ENCODE measurements at regions not wholly inside any gene's neighbourhood (a gene's known extent, or its start where the extent isn't known, plus 50 kb on each side); places are given as distances from the start of the nearest gene placed in this dataset.

DNA sequence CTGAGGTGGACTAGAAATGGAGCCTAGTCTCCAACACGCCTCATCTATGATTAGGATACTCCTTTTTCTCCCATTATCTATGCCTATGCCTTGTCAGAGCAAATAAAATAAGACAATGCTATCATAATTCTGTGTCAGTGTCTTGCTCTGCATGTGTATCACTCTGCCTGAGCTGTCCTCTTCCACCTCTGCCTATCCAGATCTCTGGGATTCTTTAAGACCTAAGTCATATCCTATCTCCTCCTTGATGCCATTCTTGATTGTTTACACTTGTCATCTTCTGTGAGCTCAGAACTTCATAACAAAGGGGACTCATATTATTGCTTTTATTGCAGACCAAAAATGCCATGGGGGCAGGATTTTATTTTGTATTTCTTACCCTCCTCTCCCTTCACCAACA lies 351.2 kb upstream of the C9orf72 start:
- Histone ChIP-seq H3K27me3 (no peaks in the 10 kb centered on the region), H3K36me3 (no peaks in the 10 kb centered on the region), H3K9me3 (no peaks in the 10 kb centered on the region), H3K27ac (no peak overlapping the region), H3K4me3 (replicated peaks in 1 of 3) (no peak overlapping the region), H3K4me1 (no peaks in the 10 kb centered on the region)
- 80 to 90% methylated on average over 1 of the region's 1 CpG for WGBS, 2 donors
- intact Hi-C loops (cut with DNase I): no loop called here
- DNase-seq: no peak
- no peak for TF ChIP-seq CTCF (IDR thresholded peaks at IDR 0.05)
- no peak for TF ChIP-seq POLR2A (IDR thresholded peaks at IDR 0.05)

DNA sequence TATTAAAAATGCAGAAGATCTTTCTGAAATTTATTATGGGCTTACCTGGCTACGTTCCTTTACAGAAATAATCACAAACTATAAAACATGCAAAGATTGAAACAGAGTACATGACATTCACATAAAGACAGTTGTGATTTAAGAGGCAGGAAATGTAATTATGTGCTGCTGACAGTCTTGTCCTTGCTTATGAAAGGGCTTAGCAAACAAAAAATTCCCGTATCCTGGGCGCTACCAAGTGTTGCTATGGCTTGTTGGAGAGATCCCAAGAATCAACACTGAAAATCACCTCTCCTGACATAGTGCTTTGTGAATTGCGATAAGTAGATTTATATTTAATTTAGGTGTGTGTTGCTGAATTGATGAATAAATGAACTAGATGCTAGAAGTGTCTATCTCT lies 352.5 kb upstream of the C9orf72 start:
- intact Hi-C loops (cut with DNase I): no loop called here
- Histone ChIP-seq H3K27me3 (no peaks in the 10 kb centered on the region), H3K4me1 (no peaks in the 10 kb centered on the region), H3K4me3 (replicated peaks in 1 of 3) (no peak overlapping the region), H3K9me3 (no peaks in the 10 kb centered on the region), H3K27ac (no peak overlapping the region), H3K36me3 (no peaks in the 10 kb centered on the region)
- TF ChIP-seq POLR2A (IDR thresholded peaks at IDR 0.05): no peak
- TF ChIP-seq CTCF (IDR thresholded peaks at IDR 0.05): no peak
- DNase-seq: no peak
- 83 to 85% methylated on average over 4 of the region's 4 CpGs for WGBS, 2 donors

- Histone ChIP-seq H3K4me1 (no peaks in the 10 kb centered on the region), H3K9me3 (no peaks in the 10 kb centered on the region), H3K27me3 (no peaks in the 10 kb centered on the region), H3K4me3 (replicated peaks in 1 of 3) (no peak overlapping the region), H3K36me3 (no peaks in the 10 kb centered on the region), H3K27ac (no peak overlapping the region)
- TF ChIP-seq CTCF (IDR thresholded peaks at IDR 0.05) (no peak), POLR2A (IDR thresholded peaks at IDR 0.05) (no peak)
- intact Hi-C loops (cut with DNase I): no loop called here
- 60 to 79% methylated on average over 2 of the region's 2 CpGs for WGBS, 2 donors
- no peak for DNase-seq
Observed at GRCh38 chr9:27929841-27930240, 356.6 kb upstream of the C9orf72 start.

DNA sequence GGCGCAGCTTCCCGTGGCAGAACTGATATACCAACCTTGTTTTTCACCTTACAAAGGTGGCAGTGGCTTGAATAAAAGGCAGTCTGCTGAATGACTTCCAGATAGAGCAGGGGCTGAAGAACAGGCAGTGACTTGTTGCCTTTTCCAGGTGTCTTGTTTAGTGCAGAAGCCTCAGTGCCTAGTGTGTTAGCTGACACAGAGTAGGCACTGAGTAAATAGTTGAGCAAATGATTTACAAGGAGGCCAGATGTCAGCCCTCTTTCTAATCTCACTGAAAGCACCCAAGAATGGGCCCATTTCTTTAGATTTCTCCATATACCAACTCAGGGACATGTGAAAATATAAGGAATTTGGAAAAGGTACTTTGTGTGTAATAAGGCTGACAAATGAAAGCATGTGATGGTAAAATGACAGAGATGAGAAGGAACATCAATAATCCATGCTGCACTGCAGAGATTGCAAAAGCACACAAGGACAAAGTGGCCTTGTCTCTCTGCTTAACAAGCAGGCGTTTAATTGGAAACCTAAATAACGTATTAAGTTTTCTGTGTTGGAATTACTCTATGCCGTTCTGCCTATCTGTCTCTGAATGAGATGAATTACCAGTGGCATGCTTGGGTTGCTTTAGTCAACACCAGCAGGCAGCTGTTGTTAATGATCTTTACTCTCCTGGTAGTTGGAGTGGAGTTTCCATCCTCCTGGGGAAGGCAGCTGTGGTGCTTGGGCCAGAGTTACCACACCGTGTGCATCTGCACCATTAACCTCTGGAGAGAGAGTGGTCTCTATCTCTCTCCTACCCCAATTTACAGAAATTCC lies 360.1 kb upstream of the C9orf72 start:
- TF ChIP-seq POLR2A (IDR thresholded peaks at IDR 0.05): no peak
- no peak for TF ChIP-seq CTCF (IDR thresholded peaks at IDR 0.05)
- H3K4me3 ChIP-seq (replicated peaks in 1 of 3): no peak overlapping the region
- no peak overlapping the region for H3K27ac ChIP-seq
- WGBS, 2 donors: 67 to 75% methylated on average over 6 of the region's 6 CpGs
- H3K4me1 ChIP-seq: no peaks in the 10 kb centered on the region
- H3K36me3 ChIP-seq: no peaks in the 10 kb centered on the region
- intact Hi-C loops (cut with DNase I): no loop called here
- no peaks in the 10 kb centered on the region for H3K9me3 ChIP-seq
- no peaks in the 10 kb centered on the region for H3K27me3 ChIP-seq
- no peak for DNase-seq

- 75 to 80% methylated on average over 5 of the region's 5 CpGs for WGBS, 2 donors
Observed at GRCh38 chr9:27934471-27934870, 361.2 kb upstream of the C9orf72 start.

More at GRCh38 chr9:27934471-27934870, 361.2 kb upstream of the C9orf72 start:
- H3K27me3 ChIP-seq: no peaks in the 10 kb centered on the region
- no peak for DNase-seq
- H3K4me3 ChIP-seq (replicated peaks in 1 of 3): no peak overlapping the region
- H3K27ac ChIP-seq: no peak overlapping the region
- H3K36me3 ChIP-seq: no peaks in the 10 kb centered on the region
- no peak for TF ChIP-seq CTCF (IDR thresholded peaks at IDR 0.05)
- no peak for TF ChIP-seq POLR2A (IDR thresholded peaks at IDR 0.05)
- intact Hi-C loops (cut with DNase I): no loop called here
- H3K4me1 ChIP-seq: no peaks in the 10 kb centered on the region
- no peaks in the 10 kb centered on the region for H3K9me3 ChIP-seq

Data from thyroid gland (tissue), 4 donors.